Liver (tissue), 8 donors: ENCODE measurements at regions not wholly inside any gene's neighbourhood (a gene's known extent, or its start where the extent isn't known, plus 50 kb on each side); places are given as distances from the start of the nearest gene placed in this dataset.

ENCODE experiments used
- DNase-seq: peaks from one replicate; pipeline ENCODE4 v3.0.0-alpha.2; 2017; ENCODE audit warnings: low spot score
- H3K27ac ChIP-seq, 2 donors: one replicate each; pipeline ENCODE4 v1.7.0; 2013; ENCODE audit warnings: inconsistent platforms in 2 of 2, low read length in 2 of 2, control low read depth in 1 of 2, low read depth in 1 of 2, mild to moderate bottlenecking in 1 of 2
- H3K27me3 ChIP-seq, 4 donors: one replicate each; pipeline versions ENCODE4 v1.6.1 to v1.7.0; 2013; ENCODE audit warnings: low read length in 3 of 4, inconsistent platforms in 1 of 4, mild to moderate bottlenecking in 1 of 4, moderate library complexity in 1 of 4; ENCODE audit not compliant: control insufficient read depth in 4 of 4, insufficient read depth in 4 of 4
- H3K36me3 ChIP-seq, 4 donors: one replicate each; pipeline versions ENCODE4 v1.6.1 to v1.7.0; 2013; ENCODE audit warnings: low read length in 3 of 4, mild to moderate bottlenecking in 3 of 4, low read depth in 1 of 4, moderate library complexity in 1 of 4; ENCODE audit not compliant: control insufficient read depth in 4 of 4, insufficient read depth in 3 of 4
- H3K4me1 ChIP-seq, 4 donors: one replicate each; pipeline versions ENCODE4 v1.6.1 to v1.7.0; 2013; ENCODE audit warnings: low read length in 3 of 4, mild to moderate bottlenecking in 3 of 4, moderate library complexity in 1 of 4; ENCODE audit not compliant: control insufficient read depth in 4 of 4, insufficient read depth in 4 of 4
- H3K4me3 ChIP-seq, 3 donors: one replicate each; pipeline versions ENCODE4 v1.6.1 to v1.7.0; 2013; ENCODE audit warnings: low read length in 3 of 3, control low read depth in 1 of 3, low read depth in 1 of 3, mild to moderate bottlenecking in 1 of 3
- H3K9ac ChIP-seq, 2 donors: one replicate each; pipeline ENCODE4 v1.7.0; 2013; ENCODE audit warnings: low read length in 2 of 2, mild to moderate bottlenecking in 2 of 2, moderate library complexity in 2 of 2, control low read depth in 1 of 2, low read depth in 1 of 2
- H3K9me3 ChIP-seq, 4 donors: one replicate each; pipeline versions ENCODE4 v1.6.1 to v1.7.0; 2013; ENCODE audit warnings: low read length in 3 of 4; ENCODE audit not compliant: control insufficient read depth in 4 of 4
- CTCF ChIP-seq: fragments of 150-350 bp; IDR thresholded peaks from 2 replicates; pipeline ENCODE4 v1.5.1; 2017; ENCODE audit warnings: improper control_type of control experiment, low read depth, low read length; ENCODE audit not compliant: missing input control
- EGR1 ChIP-seq, 2 donors: IDR thresholded peaks; 2 replicates each; pipeline ENCODE4 v1.6.1; 2016 to 2018; ENCODE audit warnings: antibody characterized with exemption in 2 of 2, low read depth in 2 of 2
- FOXA1 ChIP-seq: IDR thresholded peaks from 2 replicates; pipeline ENCODE4 v1.6.1; 2016; ENCODE audit warnings: antibody characterized with exemption
- FOXA2 ChIP-seq: IDR thresholded peaks from 2 replicates; pipeline ENCODE4 v1.6.1; 2016; ENCODE audit warnings: antibody characterized with exemption
- GABPA ChIP-seq, 2 donors: IDR thresholded peaks in 1 of 2; conservative IDR thresholded peaks in 1 of 2; 2 replicates each; pipeline ENCODE4 v1.6.1; 2016; ENCODE audit warnings: antibody characterized with exemption in 2 of 2, mild to moderate bottlenecking in 1 of 2, moderate library complexity in 1 of 2
- HNF4A ChIP-seq, 2 donors: conservative IDR thresholded peaks; 2 replicates each; pipeline ENCODE4 v1.6.1; 2016; ENCODE audit warnings: antibody characterized with exemption in 2 of 2, mild to moderate bottlenecking in 2 of 2
- HNF4G ChIP-seq: IDR thresholded peaks from 2 replicates; pipeline ENCODE4 v1.6.1; 2016; ENCODE audit warnings: antibody characterized with exemption
- JUND ChIP-seq, 2 donors: IDR thresholded peaks; 2 replicates each; pipeline ENCODE4 v1.6.1; 2016; ENCODE audit warnings: antibody characterized with exemption in 2 of 2
- MAX ChIP-seq: IDR thresholded peaks from 2 replicates; pipeline ENCODE4 v1.6.1; 2016; ENCODE audit warnings: antibody characterized with exemption
- NR2F2 ChIP-seq: IDR thresholded peaks from 2 replicates; pipeline ENCODE4 v1.6.1; 2016; ENCODE audit warnings: antibody characterized with exemption
- RAD21 ChIP-seq, 2 donors: IDR thresholded peaks; 2 replicates each; pipeline ENCODE4 v1.6.1; 2016; ENCODE audit warnings: antibody characterized with exemption in 2 of 2, mild to moderate bottlenecking in 2 of 2
- REST ChIP-seq: IDR thresholded peaks from 2 replicates; pipeline ENCODE4 v1.6.1; 2016; ENCODE audit warnings: antibody characterized with exemption, mild to moderate bottlenecking
- RXRA ChIP-seq, 2 donors: IDR thresholded peaks; 2 replicates each; pipeline ENCODE4 v1.6.1; 2017 to 2018; ENCODE audit warnings: antibody characterized with exemption in 2 of 2, mild to moderate bottlenecking in 1 of 2
- SP1 ChIP-seq: IDR thresholded peaks from 2 replicates; pipeline ENCODE4 v1.6.1; 2018; ENCODE audit warnings: antibody characterized with exemption, mild to moderate bottlenecking
- TAF1 ChIP-seq: conservative IDR thresholded peaks from 2 replicates; pipeline ENCODE4 v1.6.1; 2016; ENCODE audit warnings: antibody characterized with exemption, mild to moderate bottlenecking
- YY1 ChIP-seq: IDR thresholded peaks from 2 replicates; pipeline ENCODE4 v1.6.1; 2016; ENCODE audit warnings: antibody characterized with exemption, mild to moderate bottlenecking
- WGBS: extraction: QIAGEN DNeasy Blood & Tissue Kit; methylation state at CpG from one replicate; pipeline ENCODE4 v1.1.7; 2013; 5-methylcytosine and 5-hydroxymethylcytosine counted together
- TF ChIP-seq, protein P1 (sequence below): IDR thresholded peaks from 2 replicates; pipeline ENCODE4 v1.6.1; 2016; ENCODE audit warnings: antibody characterized with exemption
- TF ChIP-seq, protein P2 (sequence below): IDR thresholded peaks from 2 replicates; pipeline ENCODE4 v1.6.1; 2016; ENCODE audit warnings: antibody characterized with exemption
- donor health status: healthy.
- donor health status: healthy.
- donor health status: healthy.
- donor health status: healthy.
- donor health status: healthy.

DNA sequence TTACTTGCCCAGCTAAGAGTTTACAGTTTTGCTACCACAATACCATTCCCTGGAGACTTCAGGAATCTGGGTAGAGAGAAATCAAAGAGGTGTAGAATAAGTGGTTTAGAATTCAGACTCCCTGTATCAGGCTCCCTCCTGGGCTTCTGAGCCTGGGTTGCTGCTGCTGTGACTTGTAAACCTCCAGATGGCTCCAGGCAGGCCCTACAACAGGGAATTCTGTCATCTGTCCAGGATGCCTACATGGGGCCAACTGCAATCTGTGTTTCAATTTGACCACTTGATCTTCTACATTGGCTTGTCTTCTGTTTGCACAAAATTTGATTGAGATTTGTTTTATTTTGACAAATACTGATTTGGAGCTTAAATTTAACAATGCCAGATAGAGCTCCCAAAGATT lies 183.9 kb downstream of the RAD51AP2 start:
- no peaks in the 10 kb centered on the region for H3K9me3 ChIP-seq
- H3K27me3 ChIP-seq: no peaks in the 10 kb centered on the region
- H3K9ac ChIP-seq: no peak overlapping the region
- H3K4me3 ChIP-seq: no peak overlapping the region
- no peak overlapping the region for H3K27ac ChIP-seq
- DNase-seq: no peak
- H3K36me3 ChIP-seq: no peaks in the 10 kb centered on the region
- peaks cover 0 to 3% (median 1%) of the 10 kb centered on the region in 4 donors for H3K4me1 ChIP-seq
- TF ChIP-seq HNF4G: no peak
- TF ChIP-seq, protein P1, sequence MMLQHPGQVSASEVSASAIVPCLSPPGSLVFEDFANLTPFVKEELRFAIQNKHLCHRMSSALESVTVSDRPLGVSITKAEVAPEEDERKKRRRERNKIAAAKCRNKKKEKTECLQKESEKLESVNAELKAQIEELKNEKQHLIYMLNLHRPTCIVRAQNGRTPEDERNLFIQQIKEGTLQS: no peak
- no peak for TF ChIP-seq SP1
- no peak for TF ChIP-seq FOXA1
- TF ChIP-seq EGR1 (IDR thresholded peaks at IDR 0.05; ENCODE audit: low read depth in 2 of 2): no peak
- TF ChIP-seq MAX: no peak
- no peak for TF ChIP-seq RAD21 (IDR thresholded peaks at IDR 0.05)
- TF ChIP-seq GABPA (IDR thresholded peaks at IDR 0.05 in 1 of 2, conservative IDR thresholded peaks at IDR 0.05 in 1 of 2): no peak
- TF ChIP-seq JUND (IDR thresholded peaks at IDR 0.05): no peak
- TF ChIP-seq FOXA2: no peak
- TF ChIP-seq RXRA (IDR thresholded peaks at IDR 0.05): no peak
- TF ChIP-seq, protein P2, sequence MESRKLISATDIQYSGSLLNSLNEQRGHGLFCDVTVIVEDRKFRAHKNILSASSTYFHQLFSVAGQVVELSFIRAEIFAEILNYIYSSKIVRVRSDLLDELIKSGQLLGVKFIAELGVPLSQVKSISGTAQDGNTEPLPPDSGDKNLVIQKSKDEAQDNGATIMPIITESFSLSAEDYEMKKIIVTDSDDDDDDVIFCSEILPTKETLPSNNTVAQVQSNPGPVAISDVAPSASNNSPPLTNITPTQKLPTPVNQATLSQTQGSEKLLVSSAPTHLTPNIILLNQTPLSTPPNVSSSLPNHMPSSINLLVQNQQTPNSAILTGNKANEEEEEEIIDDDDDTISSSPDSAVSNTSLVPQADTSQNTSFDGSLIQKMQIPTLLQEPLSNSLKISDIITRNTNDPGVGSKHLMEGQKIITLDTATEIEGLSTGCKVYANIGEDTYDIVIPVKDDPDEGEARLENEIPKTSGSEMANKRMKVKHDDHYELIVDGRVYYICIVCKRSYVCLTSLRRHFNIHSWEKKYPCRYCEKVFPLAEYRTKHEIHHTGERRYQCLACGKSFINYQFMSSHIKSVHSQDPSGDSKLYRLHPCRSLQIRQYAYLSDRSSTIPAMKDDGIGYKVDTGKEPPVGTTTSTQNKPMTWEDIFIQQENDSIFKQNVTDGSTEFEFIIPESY: no peak
- TF ChIP-seq TAF1: no peak
- TF ChIP-seq CTCF: no peak
- TF ChIP-seq HNF4A (conservative IDR thresholded peaks at IDR 0.05): no peak
- no peak for TF ChIP-seq NR2F2

DNA sequence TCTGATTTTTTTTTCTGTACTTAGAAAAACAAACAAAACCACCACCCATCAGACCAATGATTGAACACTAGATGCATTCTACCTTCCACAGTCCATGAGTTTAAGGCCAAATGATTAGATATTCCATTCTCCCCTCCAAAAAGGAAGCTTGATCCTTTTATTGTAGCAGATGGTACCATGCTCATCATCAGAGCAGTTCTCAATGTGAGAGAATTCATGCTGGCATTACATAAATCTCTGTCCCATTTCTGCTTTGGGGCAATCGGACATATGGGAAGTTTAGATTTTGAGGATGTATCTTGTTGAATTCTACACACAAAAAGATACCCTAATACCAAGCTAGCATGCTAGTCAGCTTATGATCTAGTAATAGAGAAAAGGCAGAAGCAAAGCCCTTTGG lies 186.6 kb downstream of the RAD51AP2 start:
- Histone ChIP-seq H3K27me3 (no peaks in the 10 kb centered on the region), H3K9ac (no peak overlapping the region), H3K4me1 (peaks cover 0 to 6% (median 3%) of the 10 kb centered on the region in 4 donors), H3K4me3 (no peak overlapping the region), H3K9me3 (no peaks in the 10 kb centered on the region), H3K36me3 (no peaks in the 10 kb centered on the region), H3K27ac (no peak overlapping the region)
- DNase-seq: no peak
- no peak for TF ChIP-seq HNF4A (conservative IDR thresholded peaks at IDR 0.05)
- no peak for TF ChIP-seq FOXA1
- no peak for TF ChIP-seq MAX
- no peak for TF ChIP-seq GABPA (IDR thresholded peaks at IDR 0.05 in 1 of 2, conservative IDR thresholded peaks at IDR 0.05 in 1 of 2)
- TF ChIP-seq CTCF: no peak
- TF ChIP-seq YY1: no peak
- no peak for TF ChIP-seq TAF1
- no peak for TF ChIP-seq SP1
- TF ChIP-seq RAD21 (IDR thresholded peaks at IDR 0.05): no peak
- TF ChIP-seq, protein P2: no peak
- TF ChIP-seq RXRA (IDR thresholded peaks at IDR 0.05): no peak
- no peak for TF ChIP-seq NR2F2
- no peak for TF ChIP-seq HNF4G
- no peak for TF ChIP-seq JUND (IDR thresholded peaks at IDR 0.05)
- TF ChIP-seq FOXA2: no peak
- TF ChIP-seq, protein P1: no peak
- TF ChIP-seq REST: no peak
- TF ChIP-seq EGR1 (IDR thresholded peaks at IDR 0.05; ENCODE audit: low read depth in 2 of 2): no peak
- WGBS: 94% methylated on average over 1 of the region's 1 CpG
